A549 (cell line): ENCODE measurements at regions not wholly inside any gene's neighbourhood (a gene's known extent, or its start where the extent isn't known, plus 50 kb on each side); places are given as distances from the start of the nearest gene placed in this dataset.

Experiments
- ATAC-seq, 2 experiments: fragments of 200-7000 bp in 1 of 2; fragments of >200 bp in 1 of 2; cut with Nextera tagmentation in 1 of 2; cut with Tn5 transposase in 1 of 2; 3 replicates each; pipeline versions ENCODE4 v1.8.0 to v1.9.1; 2018 to 2020; ENCODE audit warnings: mild to moderate bottlenecking in 1 of 2, moderate library complexity in 1 of 2
- CTCF ChIA-PET: fragments of 300-600 bp; sonication (Branson Sonifier 250); formaldehyde crosslinking; extraction: SDS; loops from one replicate; lab custom pipeline; 2021; ENCODE audit warnings: antibody characterized with exemption, inconsistent platforms; lab: Yijun Ruan, JAX
- POLR2A ChIA-PET: fragments of 350-600 bp; formaldehyde crosslinking; extraction: SDS; loops from one replicate; lab custom pipeline; 2021; ENCODE audit warnings: antibody characterized with exemption, inconsistent platforms; lab: Yijun Ruan, JAX
- DNase-seq, 2 experiments: peaks; one replicate each; pipeline versions ENCODE4 v3.0.0 to v3.0.0-alpha.2; 2011 to 2016; ENCODE audit warnings: low read depth in 1 of 2, low spot score in 1 of 2
- FAIRE-seq: peaks from 2 replicates; lab custom pipeline; 2011; peaks lifted over from hg19 to GRCh38; lab: Jason Lieb, UNC
- H3K27ac ChIP-seq, 2 experiments: fragments of >200 bp; sonication (Bioruptor Twin); formaldehyde crosslinking; 3 replicates each; pipeline ENCODE4 v1.5.1; 2016 to 2017
- H3K4me1 ChIP-seq: fragments of >200 bp; sonication (Bioruptor Twin); formaldehyde crosslinking; 3 replicates; pipeline ENCODE4 v1.6.1; 2016
- H3K4me2 ChIP-seq: fragments of >200 bp; sonication (Bioruptor Twin); formaldehyde crosslinking; 3 replicates; pipeline ENCODE4 v1.6.1; 2016
- H3K4me3 ChIP-seq: fragments of >200 bp; sonication (Bioruptor Twin); formaldehyde crosslinking; 3 replicates; pipeline ENCODE4 v1.5.1; 2016
- H3K9me3 ChIP-seq: fragments of >200 bp; sonication (Bioruptor Twin); formaldehyde crosslinking; 3 replicates; pipeline ENCODE4 v1.6.1; 2016
- BHLHE40 ChIP-seq: IDR thresholded peaks from 2 replicates; pipeline ENCODE4 v1.6.1; 2012; ENCODE audit warnings: low read depth, low read length, inconsistent platforms
- CTCF ChIP-seq: fragments of >200 bp; sonication (Bioruptor Twin); formaldehyde crosslinking; IDR thresholded peaks from 3 replicates; pipeline ENCODE4 v1.5.1; 2016
- E2F6 ChIP-seq: IDR thresholded peaks from 2 replicates; pipeline ENCODE4 v1.6.1; 2012; ENCODE audit warnings: low read depth, borderline replicate concordance
- EHMT2 ChIP-seq: fragments of 200-600 bp; sonication (generic); IDR thresholded peaks from 2 replicates; pipeline ENCODE4 v1.6.1; 2016; ENCODE audit warnings: antibody characterized with exemption, low read depth, mild to moderate bottlenecking, moderate library complexity
- ELK1 ChIP-seq: fragments of 150-350 bp; IDR thresholded peaks from 2 replicates; pipeline ENCODE4 v1.6.1; 2014; ENCODE audit warnings: low read depth, mild to moderate bottlenecking, low read length
- FOXS1 ChIP-seq: fragments of 250-450 bp; sonication (Bioruptor Pico); IDR thresholded peaks from 2 replicates; pipeline ENCODE4 v1.5.0; 2020; ENCODE audit warnings: mild to moderate bottlenecking, moderate library complexity
- HDAC2 ChIP-seq: fragments of 200-600 bp; sonication (generic); IDR thresholded peaks from 2 replicates; pipeline ENCODE4 v1.6.1; 2016
- HMGXB4 ChIP-seq: fragments of 250-450 bp; sonication (Bioruptor Pico); IDR thresholded peaks from 2 replicates; pipeline ENCODE4 v1.5.0; 2021; ENCODE audit warnings: mild to moderate bottlenecking, moderate library complexity, borderline replicate concordance
- HOXA7 ChIP-seq: fragments of 250-450 bp; sonication (Bioruptor Pico); IDR thresholded peaks from 2 replicates; pipeline ENCODE4 v1.5.0; 2020; ENCODE audit warnings: mild to moderate bottlenecking, moderate library complexity
- JUN ChIP-seq, 2 experiments: fragments of >200 bp; sonication (Bioruptor Twin); formaldehyde crosslinking; IDR thresholded peaks; 2 replicates in 1 of 2; 3 replicates in 1 of 2; pipeline ENCODE4 v1.6.1; 2016 to 2017
- KDM1A ChIP-seq: fragments of 200-600 bp; sonication (generic); IDR thresholded peaks from 2 replicates; pipeline ENCODE4 v1.6.1; 2016; ENCODE audit warnings: low read depth, mild to moderate bottlenecking
- MAFK ChIP-seq: fragments of 450-650 bp; IDR thresholded peaks from 2 replicates; pipeline ENCODE4 v1.6.1; 2014; ENCODE audit not compliant: partially characterized antibody
- MYC ChIP-seq: IDR thresholded peaks from 2 replicates; pipeline ENCODE4 v1.6.1; 2012; ENCODE audit warnings: mild to moderate bottlenecking, inconsistent platforms, low read length, improper control_type of control experiment, borderline replicate concordance
- NPAS2 ChIP-seq: fragments of 250-450 bp; sonication (Bioruptor Pico); IDR thresholded peaks from 2 replicates; pipeline ENCODE4 v1.8.0; 2022; ENCODE audit warnings: mild to moderate bottlenecking, moderate library complexity, borderline replicate concordance
- PHF8 ChIP-seq: fragments of 200-600 bp; sonication (generic); IDR thresholded peaks from 2 replicates; pipeline ENCODE4 v1.6.1; 2016; ENCODE audit warnings: low read depth, mild to moderate bottlenecking, antibody characterized with exemption, moderate library complexity, borderline replicate concordance
- POLR2A ChIP-seq: IDR thresholded peaks from 2 replicates; pipeline ENCODE4 v1.6.1; 2012; ENCODE audit warnings: mild to moderate bottlenecking, low read length
- RAD21 ChIP-seq, 2 experiments: fragments of >200 bp in 1 of 2; sonication (Bioruptor Twin) in 1 of 2; formaldehyde crosslinking in 1 of 2; IDR thresholded peaks in 1 of 2; conservative IDR thresholded peaks in 1 of 2; 2 replicates in 1 of 2; 3 replicates in 1 of 2; pipeline ENCODE4 v1.6.1; 2012 to 2018; ENCODE audit warnings: inconsistent platforms in 1 of 2
- RARB ChIP-seq: fragments of 250-450 bp; sonication (Bioruptor Pico); IDR thresholded peaks from 2 replicates; pipeline ENCODE4 v1.8.0; 2021; ENCODE audit warnings: mild to moderate bottlenecking, moderate library complexity
- RFX5 ChIP-seq: fragments of 450-650 bp; IDR thresholded peaks from 2 replicates; pipeline ENCODE4 v1.7.1; 2014; ENCODE audit warnings: antibody characterized with exemption, mild to moderate bottlenecking, moderate library complexity
- RNF2 ChIP-seq: fragments of 200-600 bp; sonication (generic); IDR thresholded peaks from 2 replicates; pipeline ENCODE4 v1.6.1; 2016; ENCODE audit warnings: low read depth, mild to moderate bottlenecking, antibody characterized with exemption, moderate library complexity, borderline replicate concordance
- TP53 ChIP-seq: fragments of 250-450 bp; sonication (Bioruptor Pico); IDR thresholded peaks from 2 replicates; pipeline ENCODE4 v1.5.0; 2021; ENCODE audit warnings: mild to moderate bottlenecking, moderate library complexity
- ZNF302 ChIP-seq: fragments of 250-450 bp; sonication (Bioruptor Pico); IDR thresholded peaks from 2 replicates; pipeline ENCODE4 v1.9.0; 2021; ENCODE audit warnings: inconsistent platforms, mild to moderate bottlenecking, moderate library complexity
- ZSCAN20 ChIP-seq: fragments of 250-450 bp; sonication (Bioruptor Pico); IDR thresholded peaks from 2 replicates; pipeline ENCODE4 v1.8.0; 2022; ENCODE audit warnings: mild to moderate bottlenecking, moderate library complexity
- WGBS: methylation state at CpG from one replicate; pipeline ENCODE4 v1.1.6; 2017; ENCODE audit errors: missing lambda C conversion rate; 5-methylcytosine and 5-hydroxymethylcytosine counted together
- TF ChIP-seq, protein P1 (sequence below): fragments of 450-650 bp; IDR thresholded peaks from 2 replicates; pipeline ENCODE4 v1.6.1; 2014; ENCODE audit warnings: antibody characterized with exemption

DNA sequence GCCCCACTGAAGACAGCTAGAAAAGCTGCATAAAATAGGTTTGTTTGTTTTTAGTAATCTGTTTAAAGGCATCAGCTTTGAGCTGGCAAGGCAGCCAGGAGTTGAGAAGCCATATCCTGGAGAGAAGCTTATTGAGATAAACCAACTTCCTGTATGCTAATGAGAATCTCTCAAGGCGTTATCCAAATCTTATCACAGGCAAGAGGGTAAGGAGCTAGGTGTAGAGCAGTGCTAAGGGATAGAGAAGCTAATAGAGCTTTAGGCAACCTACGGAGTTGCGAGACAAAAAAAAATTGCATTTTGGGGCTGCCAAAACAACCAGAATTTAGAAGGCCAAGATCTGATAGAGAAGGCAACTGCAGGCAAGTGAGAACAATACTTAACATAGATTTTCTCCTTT lies 641.6 kb downstream of the SH2D4B start:
- no peak overlapping the region for H3K27ac ChIP-seq
- FAIRE-seq: no peak
- ATAC-seq: no peak
- no peak overlapping the region for H3K4me3 ChIP-seq
- peaks cover 6% of the 10 kb centered on the region; the same call in 2 of the 3 replicates for H3K9me3 ChIP-seq
- no peak for DNase-seq
- ChIA-PET POLR2A (no interaction called here), CTCF (no interaction called here)
- no peak overlapping the region for H3K4me2 ChIP-seq
- TF ChIP-seq CTCF (no peak), HOXA7 (CRISPR knock-in tag) (no peak), JUN (IDR thresholded peaks at IDR 0.05) (no peak), RAD21 (conservative IDR thresholded peaks at IDR 0.05 in 1 of 2, IDR thresholded peaks at IDR 0.05 in 1 of 2) (no peak), BHLHE40 (no peak), NPAS2 (CRISPR knock-in tag) (no peak), RFX5 (no peak), EHMT2 (no peak), RNF2 (no peak), ELK1 (no peak), ZNF302 (no peak), MYC (no peak), HMGXB4 (CRISPR knock-in tag) (no peak), TP53 (CRISPR knock-in tag) (no peak), PHF8 (no peak)
- TF ChIP-seq, protein P1, sequence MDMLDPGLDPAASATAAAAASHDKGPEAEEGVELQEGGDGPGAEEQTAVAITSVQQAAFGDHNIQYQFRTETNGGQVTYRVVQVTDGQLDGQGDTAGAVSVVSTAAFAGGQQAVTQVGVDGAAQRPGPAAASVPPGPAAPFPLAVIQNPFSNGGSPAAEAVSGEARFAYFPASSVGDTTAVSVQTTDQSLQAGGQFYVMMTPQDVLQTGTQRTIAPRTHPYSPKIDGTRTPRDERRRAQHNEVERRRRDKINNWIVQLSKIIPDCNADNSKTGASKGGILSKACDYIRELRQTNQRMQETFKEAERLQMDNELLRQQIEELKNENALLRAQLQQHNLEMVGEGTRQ: no peak
- no peaks in the 10 kb centered on the region for H3K4me1 ChIP-seq
- WGBS: 56% methylated on average over 3 of the region's 3 CpGs

- Histone ChIP-seq H3K27ac (no peak overlapping the region), H3K4me1 (no peaks in the 10 kb centered on the region), H3K4me3 (no peak overlapping the region), H3K4me2 (no peak overlapping the region), H3K9me3 (peaks cover 6% of the 10 kb centered on the region; the same call in 2 of the 3 replicates)
- FAIRE-seq (peak; percentile 39), ATAC-seq (peak; percentile 57 to 62; a peak in 1 of 6 replicates), DNase-seq (peak in 1 of 2 experiments; percentile 36)
- WGBS: 6% methylated on average over 6 of the region's 6 CpGs
- peak; percentile 30 for TF ChIP-seq CTCF
- no peak for TF ChIP-seq MAFK
- TF ChIP-seq PHF8: no peak
- no peak for TF ChIP-seq ZSCAN20 (CRISPR knock-in tag)
- no peak for TF ChIP-seq POLR2A
- TF ChIP-seq HDAC2: no peak
- TF ChIP-seq RFX5: no peak
- no peak for TF ChIP-seq FOXS1 (CRISPR knock-in tag)
- peak; percentile 32 to 37; a peak in 2 of 5 replicates for TF ChIP-seq RAD21 (conservative IDR thresholded peaks at IDR 0.05 in 1 of 2, IDR thresholded peaks at IDR 0.05 in 1 of 2)
- TF ChIP-seq KDM1A: no peak
- no peak for TF ChIP-seq E2F6
- no peak for TF ChIP-seq RARB (CRISPR knock-in tag)
- ChIA-PET POLR2A (no interaction called here), CTCF (interaction anchor here (0.9 kb wide), 1 partner anchor 17 kb away, joined by 4 read pairs; no protein-coding TSS in a partner anchor)
These were observed 642.2 kb downstream of the SH2D4B start for GRCh38 chr10:81179805-81180452.
